ENCODE measurements at regions not wholly inside any gene's neighbourhood (a gene's known extent, or its start where the extent isn't known, plus 50 kb on each side); places are given as distances from the start of the nearest gene placed in this dataset.

- H3K27ac ChIP-seq (ENCODE audit: low read length), result no peak overlapping the region
- no peaks in the 10 kb centered on the region for H3K4me1 ChIP-seq (ENCODE audit: control insufficient read depth, insufficient read depth, low read length)
- H3K4me3 ChIP-seq (ENCODE audit: low read length), result no peak overlapping the region
- no peak for ATAC-seq
- no peaks in the 10 kb centered on the region for H3K9me3 ChIP-seq (ENCODE audit: control insufficient read depth, low read length)
- H3K27me3 ChIP-seq (ENCODE audit: control insufficient read depth, insufficient read depth), result no peaks in the 10 kb centered on the region
- intact Hi-C loops (cut with DNase I), result no loop called here
- no peak for DNase-seq
These were observed 62.7 kb upstream of the BRINP3 start for GRCh38 chr1:190540366-190540765.

- WGBS, result 53% methylated on average over 1 of the region's 1 CpG
- Histone ChIP-seq H3K27ac (ENCODE audit: low read length) (no peak overlapping the region), H3K27me3 (ENCODE audit: control insufficient read depth, insufficient read depth) (no peaks in the 10 kb centered on the region), H3K9me3 (ENCODE audit: control insufficient read depth, low read length) (no peaks in the 10 kb centered on the region), H3K4me1 (ENCODE audit: control insufficient read depth, insufficient read depth, low read length) (no peaks in the 10 kb centered on the region), H3K4me3 (ENCODE audit: low read length) (no peak overlapping the region)
- DNase-seq (no peak), ATAC-seq (no peak)
- intact Hi-C loops (cut with DNase I), result no loop called here
These were observed 74.0 kb upstream of the BRINP3 start for GRCh38 chr1:190551638-190552037.

DNA sequence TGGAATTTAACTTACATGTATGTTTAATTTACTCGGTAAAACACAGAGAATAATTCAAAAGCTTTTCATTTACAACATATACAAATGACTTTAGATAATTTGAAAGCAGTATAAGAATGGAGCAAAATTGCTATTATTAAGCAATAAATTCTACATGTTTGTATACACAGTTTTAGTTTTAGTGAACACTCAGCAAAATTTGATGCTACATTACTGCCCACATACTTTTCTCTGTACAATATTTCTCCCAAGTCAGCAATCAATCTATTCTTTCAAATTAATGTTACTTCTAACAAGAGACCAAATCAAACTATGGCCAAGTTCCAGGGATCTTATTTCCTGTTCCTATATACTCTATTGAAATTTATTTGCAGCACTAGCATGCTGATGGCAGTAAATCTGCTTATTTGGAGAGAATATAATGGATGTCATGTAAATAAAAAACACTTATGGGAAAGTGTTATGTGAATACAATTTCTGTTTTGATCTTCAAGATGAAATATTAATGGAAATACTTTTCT is 82.6 kb upstream of the BRINP3 start:
- Histone ChIP-seq H3K27ac (ENCODE audit: low read length) (no peak overlapping the region), H3K9me3 (ENCODE audit: control insufficient read depth, low read length) (peaks cover 4% of the 10 kb centered on the region), H3K4me1 (ENCODE audit: control insufficient read depth, insufficient read depth, low read length) (no peaks in the 10 kb centered on the region), H3K27me3 (ENCODE audit: control insufficient read depth, insufficient read depth) (no peaks in the 10 kb centered on the region), H3K4me3 (ENCODE audit: low read length) (no peak overlapping the region)
- intact Hi-C loops (cut with DNase I), result no loop called here
- DNase-seq (no peak), ATAC-seq (no peak)
- WGBS, result 81% methylated on average over 1 of the region's 1 CpG

- peak in 1 of 3 donors; percentile 19 for DNase-seq
- Histone ChIP-seq H3K4me1 (ENCODE audit: control insufficient read depth, insufficient read depth, low read length) (no peaks in the 10 kb centered on the region), H3K27me3 (ENCODE audit: control insufficient read depth, insufficient read depth) (no peaks in the 10 kb centered on the region), H3K4me3 (ENCODE audit: low read length) (no peak overlapping the region), H3K9me3 (ENCODE audit: control insufficient read depth, low read length) (peaks cover 4% of the 10 kb centered on the region), H3K27ac (ENCODE audit: low read length) (no peak overlapping the region)
- intact Hi-C loops (cut with DNase I), result no loop called here
- no peak for ATAC-seq
- WGBS, result 86% methylated on average over 9 of the region's 9 CpGs
These were observed 85.6 kb upstream of the BRINP3 start for GRCh38 chr1:190563230-190563629.

GRCh38 chr1:190564117-190564516 is 86.5 kb upstream of the BRINP3 start:
- H3K9me3 ChIP-seq (ENCODE audit: control insufficient read depth, low read length), result peaks cover 4% of the 10 kb centered on the region
- ATAC-seq (no peak), DNase-seq (no peak)
- WGBS, result 79% methylated on average over 2 of the region's 2 CpGs
- no peak overlapping the region for H3K27ac ChIP-seq (ENCODE audit: low read length)
- intact Hi-C loops (cut with DNase I), result no loop called here
- no peak overlapping the region for H3K4me3 ChIP-seq (ENCODE audit: low read length)
- no peaks in the 10 kb centered on the region for H3K27me3 ChIP-seq (ENCODE audit: control insufficient read depth, insufficient read depth)
- H3K4me1 ChIP-seq (ENCODE audit: control insufficient read depth, insufficient read depth, low read length), result no peaks in the 10 kb centered on the region

GRCh38 chr1:190578017-190578416 is 100.4 kb upstream of the BRINP3 start:
- H3K4me1 ChIP-seq (ENCODE audit: control insufficient read depth, insufficient read depth, low read length), result no peaks in the 10 kb centered on the region
- intact Hi-C loops (cut with DNase I), result no loop called here
- DNase-seq, result no peak
- ATAC-seq, result no peak
- no peak overlapping the region for H3K4me3 ChIP-seq (ENCODE audit: low read length)
- 76% methylated on average over 5 of the region's 5 CpGs for WGBS
- H3K9me3 ChIP-seq (ENCODE audit: control insufficient read depth, low read length), result no peaks in the 10 kb centered on the region
- H3K27me3 ChIP-seq (ENCODE audit: control insufficient read depth, insufficient read depth), result no peaks in the 10 kb centered on the region
- H3K27ac ChIP-seq (ENCODE audit: low read length), result no peak overlapping the region

DNA sequence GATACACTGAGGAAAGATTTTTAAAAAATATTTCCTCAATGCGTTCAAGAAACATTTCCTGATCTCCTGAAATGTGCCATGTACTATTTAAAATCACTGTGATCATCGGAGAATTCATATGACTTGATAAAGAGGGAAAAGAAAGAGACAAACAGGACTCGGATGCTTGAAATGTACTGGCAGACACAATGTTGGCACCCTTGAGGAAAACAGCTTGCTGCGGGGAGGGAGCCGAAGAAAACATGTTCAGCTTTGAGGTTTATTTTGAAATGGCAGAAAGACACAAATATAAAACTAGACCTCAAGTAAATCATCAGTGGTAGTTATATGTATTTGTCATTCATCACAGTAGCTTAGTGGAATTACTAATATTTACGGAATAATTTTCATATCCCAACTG is 100.9 kb upstream of the BRINP3 start:
- DNase-seq (no peak), ATAC-seq (no peak)
- WGBS, result 63% methylated on average over 6 of the region's 6 CpGs
- no peaks in the 10 kb centered on the region for H3K4me1 ChIP-seq (ENCODE audit: control insufficient read depth, insufficient read depth, low read length)
- no peak overlapping the region for H3K27ac ChIP-seq (ENCODE audit: low read length)
- H3K27me3 ChIP-seq (ENCODE audit: control insufficient read depth, insufficient read depth), result no peaks in the 10 kb centered on the region
- H3K9me3 ChIP-seq (ENCODE audit: control insufficient read depth, low read length), result no peaks in the 10 kb centered on the region
- H3K4me3 ChIP-seq (ENCODE audit: low read length), result no peak overlapping the region
- intact Hi-C loops (cut with DNase I), result no loop called here

DNA sequence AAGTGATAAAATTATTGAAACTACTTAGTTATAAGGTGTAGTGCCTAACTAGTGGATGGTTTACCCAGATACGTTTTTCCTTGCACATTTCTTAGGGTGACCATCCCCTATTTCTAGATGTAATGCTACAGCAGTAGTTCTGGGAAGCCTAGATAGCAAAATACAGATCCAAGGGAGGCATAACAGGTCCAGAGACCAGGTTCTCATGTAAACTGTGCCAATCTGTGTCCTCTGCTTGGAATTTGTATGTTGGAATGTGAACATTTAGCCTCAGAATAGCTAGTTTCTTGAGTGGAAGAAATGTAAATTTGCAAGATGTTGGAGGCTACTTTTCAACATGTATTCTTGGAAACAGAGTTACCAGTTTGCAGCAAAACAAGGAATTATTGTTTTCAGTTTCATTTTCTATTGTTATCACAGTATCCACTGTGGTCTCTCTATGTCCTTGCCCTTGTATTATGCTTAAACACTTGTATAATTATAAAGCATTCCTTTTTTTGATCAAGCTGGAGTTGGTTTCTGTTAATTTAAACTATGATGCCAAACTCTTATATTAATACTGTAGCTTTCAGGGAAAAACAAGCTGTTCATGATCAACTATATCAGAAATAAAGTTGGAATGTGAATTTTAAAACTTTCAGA is 102.0 kb upstream of the BRINP3 start:
- Histone ChIP-seq H3K4me3 (ENCODE audit: low read length) (no peak overlapping the region), H3K9me3 (ENCODE audit: control insufficient read depth, low read length) (no peaks in the 10 kb centered on the region), H3K4me1 (ENCODE audit: control insufficient read depth, insufficient read depth, low read length) (no peaks in the 10 kb centered on the region), H3K27me3 (ENCODE audit: control insufficient read depth, insufficient read depth) (no peaks in the 10 kb centered on the region), H3K27ac (ENCODE audit: low read length) (no peak overlapping the region)
- ATAC-seq, result no peak
- intact Hi-C loops (cut with DNase I), result no loop called here
- WGBS, result 40% methylated on average over 1 of the region's 1 CpG
- DNase-seq, result no peak

- Histone ChIP-seq H3K27me3 (ENCODE audit: control insufficient read depth, insufficient read depth) (no peaks in the 10 kb centered on the region), H3K27ac (ENCODE audit: low read length) (no peak overlapping the region), H3K9me3 (ENCODE audit: control insufficient read depth, low read length) (no peaks in the 10 kb centered on the region), H3K4me1 (ENCODE audit: control insufficient read depth, insufficient read depth, low read length) (no peaks in the 10 kb centered on the region), H3K4me3 (ENCODE audit: low read length) (no peak overlapping the region)
- intact Hi-C loops (cut with DNase I), result no loop called here
- DNase-seq (no peak), ATAC-seq (no peak)
- WGBS, result 84% methylated on average over 3 of the region's 3 CpGs
These were observed 106.2 kb upstream of the BRINP3 start for GRCh38 chr1:190583862-190584261.

- no peaks in the 10 kb centered on the region for H3K27me3 ChIP-seq (ENCODE audit: control insufficient read depth, insufficient read depth)
- no peaks in the 10 kb centered on the region for H3K4me1 ChIP-seq (ENCODE audit: control insufficient read depth, insufficient read depth, low read length)
- H3K9me3 ChIP-seq (ENCODE audit: control insufficient read depth, low read length), result no peaks in the 10 kb centered on the region
- no peak overlapping the region for H3K4me3 ChIP-seq (ENCODE audit: low read length)
- 71% methylated on average over 1 of the region's 1 CpG for WGBS
- ATAC-seq (no peak), DNase-seq (no peak)
- H3K27ac ChIP-seq (ENCODE audit: low read length), result no peak overlapping the region
- intact Hi-C loops (cut with DNase I), result no loop called here
These were observed 110.8 kb upstream of the BRINP3 start for GRCh38 chr1:190588424-190588823.

GRCh38 chr1:190595438-190595837 is 117.8 kb upstream of the BRINP3 start:
- 81% methylated on average over 2 of the region's 2 CpGs for WGBS

DNA sequence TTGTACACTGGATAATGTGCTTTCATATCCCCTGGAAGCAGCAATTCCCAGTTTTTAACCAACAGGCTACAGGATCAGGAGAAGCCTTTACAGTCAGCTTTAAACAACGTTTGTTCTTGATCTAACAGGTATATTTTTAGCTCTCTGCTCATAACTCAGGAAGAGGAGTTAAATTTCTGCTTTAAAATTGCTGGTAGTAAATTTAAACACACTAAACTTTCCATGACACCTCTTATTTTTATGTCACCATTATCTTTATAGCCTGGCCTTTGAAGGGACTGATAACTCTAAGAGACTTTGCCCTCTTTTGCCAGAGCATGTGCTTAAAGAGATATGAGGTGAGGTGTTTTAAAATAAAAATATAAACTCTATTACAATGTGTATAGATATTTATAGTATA is 119.6 kb upstream of the BRINP3 start:
- Histone ChIP-seq H3K9me3 (ENCODE audit: control insufficient read depth, low read length) (no peaks in the 10 kb centered on the region), H3K27me3 (ENCODE audit: control insufficient read depth, insufficient read depth) (no peaks in the 10 kb centered on the region), H3K4me1 (ENCODE audit: control insufficient read depth, insufficient read depth, low read length) (no peaks in the 10 kb centered on the region), H3K4me3 (ENCODE audit: low read length) (no peak overlapping the region), H3K27ac (ENCODE audit: low read length) (no peak overlapping the region)
- WGBS, result 13% methylated on average over 1 of the region's 1 CpG
- no peak for DNase-seq
- ATAC-seq, result peak in 1 of 2 donors; percentile 25
- intact Hi-C loops (cut with DNase I), result no loop called here

More at GRCh38 chr1:190595438-190595837, 117.8 kb upstream of the BRINP3 start:
- DNase-seq (no peak), ATAC-seq (no peak)
- Histone ChIP-seq H3K9me3 (ENCODE audit: control insufficient read depth, low read length) (no peaks in the 10 kb centered on the region), H3K27me3 (ENCODE audit: control insufficient read depth, insufficient read depth) (no peaks in the 10 kb centered on the region), H3K27ac (ENCODE audit: low read length) (no peak overlapping the region), H3K4me3 (ENCODE audit: low read length) (no peak overlapping the region), H3K4me1 (ENCODE audit: control insufficient read depth, insufficient read depth, low read length) (no peaks in the 10 kb centered on the region)
- intact Hi-C loops (cut with DNase I), result no loop called here

Measured in right cardiac atrium (tissue), 5 donors.